ENCODE measurements at regions not wholly inside any gene's neighbourhood (a gene's known extent, or its start where the extent isn't known, plus 50 kb on each side); places are given as distances from the start of the nearest gene placed in this dataset.
"Not testable (repeated sequence)": the region's sequence is repeated elsewhere in the genome, so short reads cannot be mapped to it uniquely, and the experiment has no call there.

- DNase-seq, result no peak
Measured at GRCh38 chr12:115377779-115378178, 693.8 kb upstream of the TBX3 start.

- no peak for DNase-seq
Measured at GRCh38 chr12:115377230-115377629, 693.3 kb upstream of the TBX3 start.

GRCh38 chr12:115375186-115375991 lies 691.4 kb upstream of the TBX3 start:
- no peak for DNase-seq

- DNase-seq, result no peak
Measured at GRCh38 chr12:115374480-115375185, 690.7 kb upstream of the TBX3 start.

GRCh38 chr12:115371711-115372110 lies 687.7 kb upstream of the TBX3 start:
- DNase-seq, result no peak

- no peak for DNase-seq
Measured at GRCh38 chr12:115370650-115371049, 686.7 kb upstream of the TBX3 start.

GRCh38 chr12:115370207-115370606 lies 686.2 kb upstream of the TBX3 start:
- no peak for DNase-seq

GRCh38 chr12:115366277-115366676 lies 682.3 kb upstream of the TBX3 start:
- not testable (repeated sequence) for DNase-seq

GRCh38 chr12:115365765-115366164 lies 681.8 kb upstream of the TBX3 start:
- DNase-seq, result not testable (repeated sequence)

GRCh38 chr12:115364921-115365320 lies 680.9 kb upstream of the TBX3 start:
- DNase-seq, result no peak

GRCh38 chr12:115362339-115362976 lies 678.5 kb upstream of the TBX3 start:
- no peak for DNase-seq

GRCh38 chr12:115357681-115358080 lies 673.7 kb upstream of the TBX3 start:
- DNase-seq, result no peak

- DNase-seq, result no peak
Measured at GRCh38 chr12:115355301-115355700, 671.3 kb upstream of the TBX3 start.

GRCh38 chr12:115354007-115354890 lies 670.3 kb upstream of the TBX3 start:
- DNase-seq, result no peak

- DNase-seq, result no peak
Measured at GRCh38 chr12:115353467-115353866, 669.5 kb upstream of the TBX3 start.

GRCh38 chr12:115351514-115352077 lies 667.6 kb upstream of the TBX3 start:
- no peak for DNase-seq

- no peak for DNase-seq
Measured at GRCh38 chr12:115349711-115350110, 665.7 kb upstream of the TBX3 start.

GRCh38 chr12:115348301-115348700 lies 664.3 kb upstream of the TBX3 start:
- DNase-seq, result no peak

GRCh38 chr12:115343601-115344000 lies 659.6 kb upstream of the TBX3 start:
- DNase-seq, result no peak

- no peak for DNase-seq
Measured at GRCh38 chr12:115343008-115343407, 659.0 kb upstream of the TBX3 start.

GRCh38 chr12:115341442-115341841 lies 657.5 kb upstream of the TBX3 start:
- no peak for DNase-seq

GRCh38 chr12:115338566-115339294 lies 654.8 kb upstream of the TBX3 start:
- DNase-seq, result no peak

Measured in CD4-positive, alpha-beta T cell treated with Interferon alpha-2 for 1 hour (primary cell).